IMR-90 (cell line): ENCODE measurements at regions not wholly inside any gene's neighbourhood (a gene's known extent, or its start where the extent isn't known, plus 50 kb on each side); places are given as distances from the start of the nearest gene placed in this dataset.

ENCODE experiments used
- ATAC-seq: fragments of 200-7000 bp; cut with Tn5 transposase; 2 replicates; pipeline ENCODE4 v1.9.1; 2020; ENCODE audit warnings: low read depth, mild to moderate bottlenecking, moderate library complexity
- BruUV-seq: library from RNA; stranded (reverse); fragments of 400-500 nt; replicated peaks from 2 replicates; lab custom pipeline; 2021; lab: Mats Ljungman, UMichigan
- CTCF ChIA-PET: fragments of 300-600 bp; formaldehyde crosslinking; extraction: SDS; loops from one replicate; lab custom pipeline; 2021; ENCODE audit warnings: antibody characterized with exemption; lab: Yijun Ruan, JAX
- POLR2A ChIA-PET: fragments of 300-600 bp; sonication (Branson Sonifier 250); formaldehyde crosslinking; loops from one replicate; lab custom pipeline; 2022; ENCODE audit warnings: antibody characterized with exemption; ENCODE audit not compliant: unreplicated experiment; lab: Charles Lee
- DNase-seq: peaks from one replicate; pipeline ENCODE4 v3.0.0; 2013
- H2AFZ ChIP-seq: replicated peaks from 2 replicates; pipeline ENCODE3; 2013; ENCODE audit warnings: low read length, mild to moderate bottlenecking; ENCODE audit not compliant: poor library complexity
- H2AK5ac ChIP-seq: 2 replicates; pipeline ENCODE4 v1.6.1; 2013; ENCODE audit warnings: low read depth, low read length, inconsistent platforms
- H2AK9ac ChIP-seq: replicated peaks from 2 replicates; pipeline ENCODE3; 2013; ENCODE audit warnings: mild to moderate bottlenecking, low read depth, low read length, moderate library complexity; ENCODE audit not compliant: poor library complexity
- H2BK120ac ChIP-seq: 2 replicates; pipeline ENCODE4 v1.6.1; 2013; ENCODE audit warnings: low read depth, low read length, inconsistent platforms
- H2BK15ac ChIP-seq: 3 replicates; pipeline ENCODE4 v1.6.1; 2013; ENCODE audit warnings: low read depth, low read length, inconsistent platforms
- H2BK20ac ChIP-seq: 2 replicates; pipeline ENCODE4 v1.6.1; 2013; ENCODE audit warnings: low read depth, mild to moderate bottlenecking, inconsistent platforms, low read length, moderate library complexity
- H2BK5ac ChIP-seq: 2 replicates; pipeline ENCODE4 v1.6.1; 2013; ENCODE audit warnings: mild to moderate bottlenecking, low read depth, low read length, inconsistent platforms; ENCODE audit not compliant: poor library complexity, severe bottlenecking
- H3K14ac ChIP-seq: replicated peaks from 2 replicates; pipeline ENCODE4 v1.6.1; 2013; ENCODE audit warnings: low read depth, low read length, inconsistent platforms
- H3K18ac ChIP-seq: 2 replicates; pipeline ENCODE4 v1.6.1; 2013; ENCODE audit warnings: low read depth, low read length, control low read depth
- H3K23ac ChIP-seq: 2 replicates; pipeline ENCODE4 v1.6.1; 2013; ENCODE audit warnings: low read depth, low read length, inconsistent platforms
- H3K27ac ChIP-seq: 2 replicates; pipeline ENCODE4 v1.5.1; 2013; ENCODE audit warnings: mild to moderate bottlenecking, control low read depth, low read length; ENCODE audit not compliant: insufficient read depth
- H3K27me3 ChIP-seq: 2 replicates; pipeline ENCODE4 v1.6.1; 2013; ENCODE audit warnings: low read length; ENCODE audit not compliant: control insufficient read depth, insufficient read depth
- H3K36me3 ChIP-seq: 2 replicates; pipeline ENCODE4 v1.6.1; 2013; ENCODE audit warnings: low read length, mixed read lengths; ENCODE audit not compliant: control insufficient read depth, insufficient read depth
- H3K4ac ChIP-seq: 2 replicates; pipeline ENCODE4 v1.6.1; 2013; ENCODE audit warnings: low read depth, low read length, inconsistent platforms
- H3K4me1 ChIP-seq: 2 replicates; pipeline ENCODE4 v1.6.1; 2013; ENCODE audit warnings: low read length, mixed read lengths; ENCODE audit not compliant: control insufficient read depth, insufficient read depth
- H3K4me2 ChIP-seq: 2 replicates; pipeline ENCODE4 v1.6.1; 2013; ENCODE audit warnings: low read depth, mild to moderate bottlenecking, control low read depth, low read length, moderate library complexity
- H3K4me3 ChIP-seq: 2 replicates; pipeline ENCODE4 v1.5.1; 2013; ENCODE audit warnings: low read depth, mild to moderate bottlenecking, control low read depth, low read length, moderate library complexity; ENCODE audit not compliant: insufficient read depth
- H3K56ac ChIP-seq: 2 replicates; pipeline ENCODE4 v1.6.1; 2013; ENCODE audit warnings: low read length, inconsistent platforms; ENCODE audit not compliant: insufficient read depth; ENCODE audit errors: extremely low read depth
- H3K79me1 ChIP-seq, 2 experiments: 2 replicates each; pipeline ENCODE4 v1.6.1; 2013; ENCODE audit warnings: low read length in 2 of 2, inconsistent platforms in 1 of 2, low read depth in 1 of 2
- H3K9ac ChIP-seq: 2 replicates; pipeline ENCODE4 v1.6.1; 2013; ENCODE audit warnings: low read depth, low read length, control low read depth
- H3K9me1 ChIP-seq: 2 replicates; pipeline ENCODE4 v1.6.1; 2013; ENCODE audit warnings: low read length, inconsistent platforms; ENCODE audit not compliant: insufficient read depth
- H3K9me3 ChIP-seq: 2 replicates; pipeline ENCODE4 v1.6.1; 2013; ENCODE audit warnings: low read length; ENCODE audit not compliant: control insufficient read depth, insufficient read depth
- H4K20me1 ChIP-seq: 2 replicates; pipeline ENCODE4 v1.6.1; 2013; ENCODE audit warnings: low read length, inconsistent platforms; ENCODE audit not compliant: insufficient read depth
- H4K5ac ChIP-seq: 2 replicates; pipeline ENCODE4 v1.6.1; 2013; ENCODE audit warnings: mild to moderate bottlenecking, low read depth, low read length, control low read depth
- H4K8ac ChIP-seq, 2 experiments: 2 replicates each; pipeline ENCODE4 v1.6.1; 2013; ENCODE audit warnings: low read depth in 2 of 2, low read length in 2 of 2, control low read depth in 1 of 2, inconsistent platforms in 1 of 2
- H4K91ac ChIP-seq: 2 replicates; pipeline ENCODE4 v1.6.1; 2013; ENCODE audit warnings: low read depth, low read length, inconsistent platforms; ENCODE audit not compliant: insufficient read depth
- BHLHE40 ChIP-seq: fragments of 150-350 bp; IDR thresholded peaks from 2 replicates; pipeline ENCODE4 v1.6.1; 2016; ENCODE audit warnings: mild to moderate bottlenecking, low read depth, low read length
- CEBPB ChIP-seq: IDR thresholded peaks from 2 replicates; pipeline ENCODE4 v1.6.1; 2012; ENCODE audit warnings: low read depth, low read length, improper control_type of control experiment
- CHD1 ChIP-seq: IDR thresholded peaks from 2 replicates; pipeline ENCODE4 v1.6.1; 2012; ENCODE audit warnings: low read depth, low read length, improper control_type of control experiment
- CTCF ChIP-seq: conservative IDR thresholded peaks from 2 replicates; pipeline ENCODE4 v1.5.1; 2012; ENCODE audit warnings: mild to moderate bottlenecking, low read depth, low read length, improper control_type of control experiment
- ELK1 ChIP-seq: fragments of 150-350 bp; IDR thresholded peaks from 2 replicates; pipeline ENCODE4 v1.6.1; 2016; ENCODE audit warnings: low read depth, mild to moderate bottlenecking, low read length, moderate library complexity, borderline replicate concordance
- FOS ChIP-seq: fragments of 150-350 bp; IDR thresholded peaks from 2 replicates; pipeline ENCODE4 v1.6.1; 2016; ENCODE audit warnings: low read depth, low read length
- MAFK ChIP-seq: IDR thresholded peaks from 2 replicates; pipeline ENCODE4 v1.6.1; 2012; ENCODE audit warnings: low read depth, low read length, improper control_type of control experiment
- MAZ ChIP-seq: IDR thresholded peaks from 2 replicates; pipeline ENCODE4 v1.6.1; 2012; ENCODE audit warnings: low read depth, mild to moderate bottlenecking, low read length, improper control_type of control experiment, moderate library complexity, borderline replicate concordance
- MXI1 ChIP-seq: IDR thresholded peaks from 2 replicates; pipeline ENCODE4 v1.6.1; 2012; ENCODE audit warnings: low read depth, mild to moderate bottlenecking, low read length, moderate library complexity, borderline replicate concordance
- NFE2L2 ChIP-seq: fragments of 150-350 bp; IDR thresholded peaks from 2 replicates; pipeline ENCODE4 v1.6.1; 2016; ENCODE audit warnings: low read depth, mild to moderate bottlenecking, low read length
- POLR2A ChIP-seq: IDR thresholded peaks from 2 replicates; pipeline ENCODE4 v1.6.1; 2012; ENCODE audit warnings: mild to moderate bottlenecking, low read depth, low read length
- RAD21 ChIP-seq: IDR thresholded peaks from 2 replicates; pipeline ENCODE4 v1.6.1; 2012; ENCODE audit warnings: low read length, improper control_type of control experiment
- RCOR1 ChIP-seq: IDR thresholded peaks from 2 replicates; pipeline ENCODE4 v1.6.1; 2012; ENCODE audit warnings: mild to moderate bottlenecking, low read length, improper control_type of control experiment; ENCODE audit not compliant: insufficient replicate concordance
- RFX5 ChIP-seq: IDR thresholded peaks from 2 replicates; pipeline ENCODE4 v1.8.0; 2012; ENCODE audit warnings: low read depth, mild to moderate bottlenecking, low read length, moderate library complexity
- SMC3 ChIP-seq: fragments of 150-350 bp; IDR thresholded peaks from 2 replicates; pipeline ENCODE4 v1.6.1; 2016; ENCODE audit warnings: low read depth, mild to moderate bottlenecking, antibody characterized with exemption, low read length, moderate library complexity
- USF2 ChIP-seq: fragments of 150-350 bp; IDR thresholded peaks from 2 replicates; pipeline ENCODE4 v1.6.1; 2017; ENCODE audit warnings: mild to moderate bottlenecking, antibody characterized with exemption, low read length, low read depth
- dilution Hi-C: fragments of 300-500 bp; cut with HindIII; formaldehyde crosslinking; loops from one replicate; pipeline ENCODE4 v1.14.3; 2018; ENCODE audit warnings: low sequenced_read_pairs; ENCODE audit not compliant: unreplicated experiment
- in situ Hi-C: fragments of 300-500 bp; cut with MboI; formaldehyde crosslinking; loops from 3 replicates; pipeline ENCODE4 v1.14.3; 2019; ENCODE audit warnings: low sequenced_read_pairs, inconsistent platforms, mixed read lengths
- intact Hi-C: fragments of 100-400 bp; cut with micrococcal nuclease; formaldehyde crosslinking; loops from 2 replicates; pipeline ENCODE4 v1.10.0; 2022

- POLR2A ChIA-PET: no interaction called here
- dilution Hi-C loops: no loop called here
- no peak overlapping the region for H2BK5ac ChIP-seq
Measured at GRCh38 chr9:15369238-15369637, 53.4 kb upstream of the SNAPC3 start.

More at GRCh38 chr9:15369238-15369637, 53.4 kb upstream of the SNAPC3 start:
- Histone ChIP-seq H3K79me1 (no peaks in the 10 kb centered on the region), H4K8ac (no peak overlapping the region), H4K20me1 (no peaks in the 10 kb centered on the region), H4K91ac (no peak overlapping the region), H2BK20ac (no peak overlapping the region), H4K5ac (no peak overlapping the region), H3K27ac (no peak overlapping the region; the same call in 1 of the 2 replicates), H3K14ac (no peak overlapping the region), H3K4ac (no peak overlapping the region), H3K9me1 (peaks cover 11% of the 10 kb centered on the region), H2AK5ac (no peak overlapping the region), H3K4me3 (no peak overlapping the region), H3K56ac (no peak overlapping the region), H3K27me3 (no peaks in the 10 kb centered on the region), H3K9me3 (no peaks in the 10 kb centered on the region), H3K18ac (no peak overlapping the region), H3K23ac (no peak overlapping the region), H3K36me3 (no peaks in the 10 kb centered on the region), H2BK120ac (no peak overlapping the region), H3K4me2 (no peak overlapping the region), H3K9ac (no peak overlapping the region), H2AK9ac (no peak overlapping the region), H2BK15ac (no peak overlapping the region), H3K4me1 (peaks cover 11% of the 10 kb centered on the region), H2AFZ (no peak overlapping the region)
- BruUV-seq: no TSS peak
- no peak for ATAC-seq
- no peak for DNase-seq
- CTCF ChIA-PET: interaction anchor here (1.4 kb wide), 1 partner anchor 59 kb away, joined by 3 read pairs; no protein-coding TSS in a partner anchor
- intact Hi-C loops (no loop called here), in situ Hi-C loops (no loop called here)
- TF ChIP-seq CEBPB (no peak), RFX5 (no peak), ELK1 (no peak), USF2 (no peak), MXI1 (no peak), SMC3 (no peak), BHLHE40 (no peak), MAFK (no peak), NFE2L2 (no peak), RCOR1 (no peak), POLR2A (no peak), FOS (no peak), CTCF (no peak), RAD21 (no peak), CHD1 (no peak), MAZ (no peak)
